ENCODE measurements at regions not wholly inside any gene's neighbourhood (a gene's known extent, or its start where the extent isn't known, plus 50 kb on each side); places are given as distances from the start of the nearest gene placed in this dataset.

DNA sequence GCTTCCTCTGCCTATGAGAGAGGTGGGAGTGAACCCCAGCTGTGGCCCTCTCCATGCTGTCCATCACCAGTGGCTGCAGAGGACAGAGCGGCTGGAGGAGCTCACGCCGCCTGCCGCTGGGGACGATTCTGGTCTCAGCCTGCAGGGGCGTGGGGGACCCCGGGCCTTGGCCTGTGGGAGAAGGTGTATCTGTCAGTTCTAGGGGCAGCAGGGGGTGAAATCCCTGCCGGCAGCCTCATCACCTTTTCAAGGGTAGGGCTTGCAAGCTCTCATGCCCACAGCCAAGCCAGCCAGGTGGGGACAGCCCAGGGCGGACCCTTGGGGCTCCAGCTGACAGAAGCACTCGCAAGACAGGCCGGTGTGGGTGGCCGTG, 80.2 kb downstream of the TSPAN17 start:
- BruUV-seq (replicated peaks), result no TSS peak
- H3K9ac ChIP-seq (ENCODE audit: low read length), result no peak overlapping the region

DNA sequence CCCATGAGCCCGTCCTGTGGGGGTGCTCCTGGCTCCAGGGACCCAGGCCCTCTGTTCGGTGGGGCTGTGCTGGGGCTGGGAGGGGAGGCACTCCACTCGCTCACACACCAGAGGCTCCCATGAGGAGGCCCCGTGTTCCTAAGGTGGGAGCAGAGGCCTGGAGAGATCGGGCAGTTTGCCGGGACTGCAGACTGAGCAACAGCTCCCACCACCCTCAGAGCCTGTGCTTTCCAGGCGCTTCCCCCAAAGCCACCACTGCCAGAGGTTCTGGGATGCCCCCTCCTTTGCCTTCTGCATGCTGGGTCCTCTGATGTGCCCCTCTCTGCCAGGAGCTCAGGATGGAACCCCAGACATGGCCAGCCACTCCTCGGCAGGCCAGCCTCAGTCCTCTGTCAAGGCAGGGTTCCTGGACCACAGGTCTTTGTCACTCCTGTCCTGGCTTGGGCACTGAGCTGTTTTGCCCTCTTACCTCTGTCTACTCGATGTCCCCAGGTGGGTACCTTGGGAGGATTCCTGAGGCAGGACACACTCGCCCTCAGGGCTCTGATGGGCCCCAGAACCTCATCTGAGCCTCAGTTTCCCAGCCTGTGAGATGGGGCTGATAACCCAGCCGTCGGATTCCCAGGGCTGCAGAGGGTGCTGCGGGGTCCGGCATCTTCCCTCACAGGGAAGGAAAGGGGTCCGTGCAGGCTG, 80.8 kb downstream of the TSPAN17 start:
- DNase-seq (ENCODE audit: low read depth, low spot score) (no peak), ATAC-seq (no peak)
- no peak overlapping the region for H3K27ac ChIP-seq (ENCODE audit: low read depth, low read length)
- no peak overlapping the region for H3K9ac ChIP-seq (ENCODE audit: low read length)
- ChIA-PET CTCF (no interaction called here), RAD21 (ENCODE audit: low non-redundant PET in 1 of 2, low total read pairs in 2 of 2, uncharacterized antibody in 2 of 2, unreplicated experiment in 2 of 2) (no interaction called here), POLR2A (no interaction called here)
- no peak overlapping the region for H2AFZ ChIP-seq (ENCODE audit: low read depth, low read length, poor library complexity, severe bottlenecking)
- intact Hi-C loops (cut with micrococcal nuclease), result no loop called here
- H3K27me3 ChIP-seq (ENCODE audit: insufficient read depth, low read length), result 0 out of 2 replicates have a peak, but pooled peaks cover 5% of the 10 kb centered on the region
- BruUV-seq (replicated peaks), result no TSS peak
- H3K4me2 ChIP-seq (ENCODE audit: low read length), result no peak overlapping the region
- H4K20me1 ChIP-seq (ENCODE audit: insufficient read depth), result no peaks in the 10 kb centered on the region
- peaks cover 0 to 4% of the 10 kb centered on the region in 2 experiments; a peak in 1 of 4 replicates for H3K9me3 ChIP-seq (ENCODE audit: control insufficient read depth in 1 of 2, insufficient read depth in 1 of 2, low read depth in 1 of 2, low read length in 2 of 2)
- no peaks in the 10 kb centered on the region; a peak in 1 of 4 replicates for H3K4me1 ChIP-seq (ENCODE audit: control insufficient read depth in 1 of 2, insufficient read depth in 2 of 2, low read length in 2 of 2)
- H3K4me3 ChIP-seq (replicated peaks in 1 of 2; ENCODE audit: low read depth in 1 of 2, low read length in 2 of 2), result no peak overlapping the region
- H3K79me2 ChIP-seq (ENCODE audit: insufficient read depth, low read length), result no peaks in the 10 kb centered on the region
- no peaks in the 10 kb centered on the region for H3K9me2 ChIP-seq (ENCODE audit: insufficient read depth)
- TF ChIP-seq SRF (IDR thresholded peaks at IDR 0.05; ENCODE audit: low read depth) (no peak), ZNF274 (IDR thresholded peaks at IDR 0.05; ENCODE audit: low read depth, low read length) (no peak), EZH2 (IDR thresholded peaks at IDR 0.05) (no peak), EGR1 (IDR thresholded peaks at IDR 0.05; ENCODE audit: low read depth) (no peak), RAD21 (IDR thresholded peaks at IDR 0.05; ENCODE audit: low read depth) (no peak), CEBPB (IDR thresholded peaks at IDR 0.05; ENCODE audit: low read depth) (no peak)
- H3K36me3 ChIP-seq (ENCODE audit: control insufficient read depth in 1 of 2, insufficient read depth in 2 of 2, low read length in 2 of 2), result no peaks in the 10 kb centered on the region

More for the DNA sequence above, 80.2 kb downstream of the TSPAN17 start:
- no peaks in the 10 kb centered on the region for H3K79me2 ChIP-seq (ENCODE audit: insufficient read depth, low read length)
- no peak overlapping the region for H3K4me3 ChIP-seq (replicated peaks in 1 of 2; ENCODE audit: low read depth in 1 of 2, low read length in 2 of 2)
- intact Hi-C loops (cut with micrococcal nuclease), result no loop called here
- H2AFZ ChIP-seq (ENCODE audit: low read depth, low read length, poor library complexity, severe bottlenecking), result no peak overlapping the region
- TF ChIP-seq CEBPB (IDR thresholded peaks at IDR 0.05; ENCODE audit: low read depth) (no peak), POLR2A (IDR thresholded peaks at IDR 0.05; ENCODE audit: borderline replicate concordance, extremely low read depth, insufficient read depth, insufficient read length) (no peak), ELF1 (IDR thresholded peaks at IDR 0.05; ENCODE audit: borderline replicate concordance, low read depth) (no peak), SRF (IDR thresholded peaks at IDR 0.05; ENCODE audit: low read depth) (no peak), EGR1 (IDR thresholded peaks at IDR 0.05; ENCODE audit: low read depth) (no peak), TCF7L2 (IDR thresholded peaks at IDR 0.05; ENCODE audit: borderline replicate concordance, extremely low read depth, insufficient read depth, insufficient read length) (no peak), POLR2AphosphoS5 (IDR thresholded peaks at IDR 0.05; ENCODE audit: low read depth, low read length) (no peak)
- TF ChIP-seq, protein P1, sequence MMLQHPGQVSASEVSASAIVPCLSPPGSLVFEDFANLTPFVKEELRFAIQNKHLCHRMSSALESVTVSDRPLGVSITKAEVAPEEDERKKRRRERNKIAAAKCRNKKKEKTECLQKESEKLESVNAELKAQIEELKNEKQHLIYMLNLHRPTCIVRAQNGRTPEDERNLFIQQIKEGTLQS (IDR thresholded peaks at IDR 0.05), result no peak
- H3K9me3 ChIP-seq (ENCODE audit: control insufficient read depth in 1 of 2, insufficient read depth in 1 of 2, low read depth in 1 of 2, low read length in 2 of 2), result peaks cover 0 to 4% of the 10 kb centered on the region in 2 experiments; a peak in 1 of 4 replicates
- no peaks in the 10 kb centered on the region for H4K20me1 ChIP-seq (ENCODE audit: insufficient read depth)
- H3K9me2 ChIP-seq (ENCODE audit: insufficient read depth), result no peaks in the 10 kb centered on the region
- no peak overlapping the region for H3K27ac ChIP-seq (ENCODE audit: low read depth, low read length)
- no peaks in the 10 kb centered on the region for H3K36me3 ChIP-seq (ENCODE audit: control insufficient read depth in 1 of 2, insufficient read depth in 2 of 2, low read length in 2 of 2)
- POLR2A ChIA-PET, result no interaction called here
- ATAC-seq (no peak), DNase-seq (ENCODE audit: low read depth, low spot score) (no peak)
- RAD21 ChIA-PET (ENCODE audit: low non-redundant PET in 1 of 2, low total read pairs in 2 of 2, uncharacterized antibody in 2 of 2, unreplicated experiment in 2 of 2), result no interaction called here
- no peak overlapping the region for H3K4me2 ChIP-seq (ENCODE audit: low read length)
- CTCF ChIA-PET, result no interaction called here
- 0 out of 2 replicates have a peak, but pooled peaks cover 5% of the 10 kb centered on the region for H3K27me3 ChIP-seq (ENCODE audit: insufficient read depth, low read length)
- H3K4me1 ChIP-seq (ENCODE audit: control insufficient read depth in 1 of 2, insufficient read depth in 2 of 2, low read length in 2 of 2), result no peaks in the 10 kb centered on the region; a peak in 1 of 4 replicates

All from HCT116 (cell line).